Type B pancreatic cell (in vitro differentiated cells): ENCODE measurements at regions not wholly inside any gene's neighbourhood (a gene's known extent, or its start where the extent isn't known, plus 50 kb on each side); places are given as distances from the start of the nearest gene placed in this dataset.

Experiments
- DNase-seq: peaks from one replicate; pipeline ENCODE4 v3.0.0; 2021; ENCODE audit warnings: mixed read lengths; ENCODE audit not compliant: unreplicated experiment; ENCODE audit errors: extremely low spot score
- H3K27ac Mint-ChIP-seq: 2 replicates; pipeline ENCODE4 v1.8.0; 2021; ENCODE audit warnings: mild to moderate bottlenecking, mixed read lengths
- H3K27me3 Mint-ChIP-seq: 2 replicates; pipeline ENCODE4 v1.8.0; 2021; ENCODE audit warnings: mixed read lengths
- H3K36me3 Mint-ChIP-seq: 2 replicates; pipeline ENCODE4 v1.8.0; 2021; ENCODE audit warnings: mixed read lengths
- H3K4me1 Mint-ChIP-seq: one replicate; pipeline ENCODE4 v1.8.0; 2021; ENCODE audit warnings: mixed read lengths; ENCODE audit not compliant: unreplicated experiment
- H3K4me3 Mint-ChIP-seq: 2 replicates; pipeline ENCODE4 v1.8.0; 2021; ENCODE audit warnings: mild to moderate bottlenecking, mixed read lengths
- H3K9me3 Mint-ChIP-seq: 2 replicates; pipeline ENCODE4 v1.8.0; 2021; ENCODE audit warnings: mixed read lengths
- CTCF ChIP-seq: fragments of 200-600 bp; sonication (generic); conservative IDR thresholded peaks from 2 replicates; pipeline ENCODE4 v1.5.0; 2021; ENCODE audit warnings: antibody characterized with exemption, mild to moderate bottlenecking

DNA sequence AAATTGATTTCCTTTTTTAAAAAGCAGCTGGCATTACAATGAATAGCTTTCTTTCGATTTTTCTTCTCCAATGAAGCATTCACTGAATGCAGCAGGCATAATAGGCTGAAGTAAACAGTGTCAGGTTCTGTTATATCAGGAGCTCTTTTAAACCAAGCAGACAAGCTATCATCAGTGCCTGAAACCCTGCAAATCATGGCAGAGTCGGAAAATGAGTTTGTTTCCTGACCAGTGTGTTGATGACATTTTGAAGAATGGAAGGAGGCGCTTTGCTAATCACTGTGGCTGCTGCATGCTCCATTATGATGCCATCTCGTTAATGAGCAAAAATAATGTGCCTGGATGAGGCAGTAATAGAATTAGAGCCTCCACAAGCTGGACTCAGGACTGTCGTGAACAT is 284.5 kb downstream of the ZNF608 start:
- DNase-seq: no peak
- Mint-ChIP-seq H3K36me3 (no peaks in the 10 kb centered on the region), H3K4me1 (peaks cover 42% of the 10 kb centered on the region), H3K27ac (no peak overlapping the region), H3K9me3 (no peaks in the 10 kb centered on the region), H3K4me3 (no peak overlapping the region), H3K27me3 (no peaks in the 10 kb centered on the region)
- no peak for TF ChIP-seq CTCF

GRCh38 chr5:124461157-124461556 is 285.3 kb downstream of the ZNF608 start:
- Mint-ChIP-seq H3K4me1 (peaks cover 42% of the 10 kb centered on the region), H3K4me3 (no peak overlapping the region), H3K36me3 (no peaks in the 10 kb centered on the region), H3K27ac (no peak overlapping the region), H3K27me3 (no peaks in the 10 kb centered on the region), H3K9me3 (no peaks in the 10 kb centered on the region)
- TF ChIP-seq CTCF: no peak
- DNase-seq: no peak

GRCh38 chr5:124460642-124461041 is 285.8 kb downstream of the ZNF608 start:
- peaks cover 43% of the 10 kb centered on the region for H3K4me1 Mint-ChIP-seq
- no peak for DNase-seq
- no peaks in the 10 kb centered on the region for H3K27me3 Mint-ChIP-seq
- no peaks in the 10 kb centered on the region for H3K9me3 Mint-ChIP-seq
- no peak overlapping the region for H3K27ac Mint-ChIP-seq
- H3K4me3 Mint-ChIP-seq: no peak overlapping the region
- no peak for TF ChIP-seq CTCF
- no peaks in the 10 kb centered on the region for H3K36me3 Mint-ChIP-seq

GRCh38 chr5:124459984-124460383 is 286.5 kb downstream of the ZNF608 start:
- no peak for DNase-seq

GRCh38 chr5:124457901-124458300 is 288.5 kb downstream of the ZNF608 start:
- Mint-ChIP-seq H3K27me3 (no peaks in the 10 kb centered on the region), H3K27ac (no peak overlapping the region), H3K4me1 (peaks cover 43% of the 10 kb centered on the region), H3K9me3 (no peaks in the 10 kb centered on the region), H3K36me3 (no peaks in the 10 kb centered on the region), H3K4me3 (no peak overlapping the region)
- TF ChIP-seq CTCF: no peak
- DNase-seq: no peak

More at GRCh38 chr5:124459984-124460383, 286.5 kb downstream of the ZNF608 start:
- Mint-ChIP-seq H3K9me3 (no peaks in the 10 kb centered on the region), H3K27ac (no peak overlapping the region), H3K4me3 (no peak overlapping the region), H3K4me1 (peaks cover 47% of the 10 kb centered on the region), H3K36me3 (no peaks in the 10 kb centered on the region), H3K27me3 (no peaks in the 10 kb centered on the region)
- TF ChIP-seq CTCF: no peak

DNA sequence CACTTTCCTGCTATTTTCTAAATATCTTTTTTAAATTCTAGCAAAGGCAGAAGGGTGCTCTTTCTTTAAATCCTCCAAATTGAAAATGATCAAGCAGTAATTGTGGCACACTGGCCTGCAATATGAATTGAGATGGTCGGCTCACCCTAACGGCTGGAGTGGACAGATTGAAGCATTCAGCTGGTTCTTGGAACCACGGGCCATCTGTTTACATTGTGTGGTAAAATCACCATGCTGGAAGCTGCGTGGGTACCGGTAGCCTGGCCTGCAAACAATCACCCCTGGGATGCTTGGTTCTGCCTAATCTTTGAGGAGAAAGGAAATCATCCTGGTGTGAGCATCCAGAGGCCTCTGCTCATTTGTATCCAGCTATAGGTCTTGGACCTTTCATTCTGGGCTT is 289.3 kb downstream of the ZNF608 start:
- Mint-ChIP-seq H3K27ac (no peak overlapping the region), H3K27me3 (no peaks in the 10 kb centered on the region), H3K9me3 (no peaks in the 10 kb centered on the region), H3K36me3 (no peaks in the 10 kb centered on the region), H3K4me3 (no peak overlapping the region), H3K4me1 (peaks cover 42% of the 10 kb centered on the region)
- no peak for DNase-seq
- TF ChIP-seq CTCF: no peak
